ENCODE measurements at regions not wholly inside any gene's neighbourhood (a gene's known extent, or its start where the extent isn't known, plus 50 kb on each side); places are given as distances from the start of the nearest gene placed in this dataset.

GRCh38 chr17:33481652-33482051 is 188.6 kb upstream of the ASIC2 start:
- Histone ChIP-seq H3K4me2 (ENCODE audit: insufficient read depth, low read length) (no peak overlapping the region), H3K27ac (ENCODE audit: insufficient read depth, low read depth, low read length) (no peak overlapping the region), H3K79me2 (ENCODE audit: control insufficient read depth, insufficient read depth, low read length) (no peaks in the 10 kb centered on the region), H3K4me3 (replicated peaks in 1 of 3; ENCODE audit: insufficient read depth in 1 of 3, low read depth in 1 of 3, low read length in 3 of 3) (no peak overlapping the region), H3K9ac (replicated peaks; ENCODE audit: extremely low read depth, insufficient read depth, low read length) (no peak overlapping the region), H3K36me3 (ENCODE audit: control insufficient read depth in 2 of 2, extremely low read depth in 1 of 2, insufficient read depth in 2 of 2, low read length in 2 of 2) (no peaks in the 10 kb centered on the region), H3K4me1 (ENCODE audit: control insufficient read depth, extremely low read depth, insufficient read depth, low read length) (no peaks in the 10 kb centered on the region), H3K27me3 (ENCODE audit: control insufficient read depth in 2 of 2, insufficient read depth in 2 of 2, low read length in 2 of 2) (no peaks in the 10 kb centered on the region), H2AFZ (ENCODE audit: low read depth, low read length) (no peak overlapping the region), H3K9me3 (replicated peaks; ENCODE audit: control insufficient read depth, insufficient read depth, low read length) (no peaks in the 10 kb centered on the region), H3K9me1 (replicated peaks; ENCODE audit: control insufficient read depth, extremely low read depth, insufficient read depth, low read length) (no peaks in the 10 kb centered on the region), H4K20me1 (replicated peaks; ENCODE audit: control insufficient read depth, extremely low read depth, insufficient read depth, low read length) (no peaks in the 10 kb centered on the region)
- dilution Hi-C loops (cut with MboI; ENCODE audit: extremely low pct_ligation_motif_present, low sequenced_read_pairs) (no loop called here), intact Hi-C loops (cut with micrococcal nuclease) (no loop called here)
- POLR2A ChIA-PET = no interaction called here
- no peak for FAIRE-seq
- no TSS peak for BruUV-seq (replicated peaks)
- CTCF ChIA-PET = no interaction called here
- no peak for TF ChIP-seq POLR2AphosphoS5 (IDR thresholded peaks at IDR 0.05; ENCODE audit: insufficient read depth, low read depth, low read length)
- TF ChIP-seq GATA2 (IDR thresholded peaks at IDR 0.05; ENCODE audit: insufficient read depth, insufficient read length, low read depth, low read length) = no peak
- TF ChIP-seq EZH2 (IDR thresholded peaks at IDR 0.05; ENCODE audit: borderline replicate concordance, low read depth, low read length, severe bottlenecking) = no peak
- no peak for TF ChIP-seq POLR2A (IDR thresholded peaks at IDR 0.05; ENCODE audit: low read depth, low read length)
- no peak for TF ChIP-seq JUN (IDR thresholded peaks at IDR 0.05; ENCODE audit: borderline replicate concordance, insufficient read depth, insufficient read length, low read depth)
- TF ChIP-seq MAX (IDR thresholded peaks at IDR 0.05; ENCODE audit: insufficient read depth, insufficient read length) = no peak
- TF ChIP-seq CTCF (IDR thresholded peaks at IDR 0.05; ENCODE audit: extremely low read depth in 1 of 2, insufficient read depth in 1 of 2, low read depth in 1 of 2, low read length in 2 of 2) = no peak
- no peak for TF ChIP-seq FOS (IDR thresholded peaks at IDR 0.05; ENCODE audit: borderline replicate concordance, insufficient read depth, low read length)
- no peak for TF ChIP-seq MYC (IDR thresholded peaks at IDR 0.05; ENCODE audit: low read depth, low read length)
- no peak for DNase-seq (ENCODE audit: low read depth, low spot score)

Measured in endothelial cell of umbilical vein (primary cell).